Upper lobe of right lung (tissue), 1 donor: ENCODE measurements at regions not wholly inside any gene's neighbourhood (a gene's known extent, or its start where the extent isn't known, plus 50 kb on each side); places are given as distances from the start of the nearest gene placed in this dataset.

Experiments
- ATAC-seq: fragments of 200-7000 bp; cut with Tn5 transposase; one replicate; pipeline ENCODE4 v1.9.1; 2020; ENCODE audit warnings: mild to moderate bottlenecking, moderate library complexity
- DNase-seq: peaks from one replicate; pipeline ENCODE4 v3.0.0-alpha.2; 2020
- H3K27ac ChIP-seq: fragments of 200-600 bp; one replicate; pipeline ENCODE4 v1.8.0; 2022
- H3K27me3 ChIP-seq: fragments of 200-600 bp; one replicate; pipeline ENCODE4 v1.8.0; 2022; ENCODE audit warnings: mild to moderate bottlenecking
- H3K36me3 ChIP-seq: fragments of 200-600 bp; one replicate; pipeline ENCODE4 v1.8.0; 2022
- H3K4me1 ChIP-seq: fragments of 200-600 bp; one replicate; pipeline ENCODE4 v1.8.0; 2022
- H3K4me3 ChIP-seq: fragments of 200-600 bp; one replicate; pipeline ENCODE4 v1.8.0; 2022; ENCODE audit warnings: mild to moderate bottlenecking
- H3K9me3 ChIP-seq: fragments of 200-600 bp; one replicate; pipeline ENCODE4 v1.8.0; 2022
- CTCF ChIP-seq: fragments of 200-600 bp; IDR thresholded peaks from one replicate; pipeline ENCODE4 v1.8.0; 2022; ENCODE audit warnings: antibody characterized with exemption
- intact Hi-C: fragments of 100-400 bp; cut with DNase I; formaldehyde crosslinking; loops from one replicate; pipeline ENCODE4 v1.11.0; 2022
- donor health status: DM: no; HTN: yes; CAD: no; lungs with severe emphysema.

GRCh38 chr20:52585333-52585732 is 386.8 kb upstream of the TSHZ2 start:
- no peak for DNase-seq
- Histone ChIP-seq H3K27ac (no peak overlapping the region), H3K36me3 (no peaks in the 10 kb centered on the region), H3K4me3 (no peak overlapping the region), H3K9me3 (no peaks in the 10 kb centered on the region), H3K27me3 (no peaks in the 10 kb centered on the region), H3K4me1 (no peaks in the 10 kb centered on the region)
- intact Hi-C loops: no loop called here
- no peak for ATAC-seq
- TF ChIP-seq CTCF: no peak

- Histone ChIP-seq H3K36me3 (no peaks in the 10 kb centered on the region), H3K27ac (no peak overlapping the region), H3K4me3 (no peak overlapping the region), H3K4me1 (no peaks in the 10 kb centered on the region), H3K27me3 (no peaks in the 10 kb centered on the region), H3K9me3 (no peaks in the 10 kb centered on the region)
- TF ChIP-seq CTCF: no peak
- intact Hi-C loops: no loop called here
- no peak for DNase-seq
- ATAC-seq: no peak
Observed at GRCh38 chr20:52578559-52578958, 387.0 kb upstream of the ZFP64 start.

- intact Hi-C loops: no loop called here
- H3K4me1 ChIP-seq: no peaks in the 10 kb centered on the region
- no peaks in the 10 kb centered on the region for H3K9me3 ChIP-seq
- ATAC-seq (no peak), DNase-seq (no peak)
- H3K4me3 ChIP-seq: no peak overlapping the region
- no peak overlapping the region for H3K27ac ChIP-seq
- H3K36me3 ChIP-seq: no peaks in the 10 kb centered on the region
- H3K27me3 ChIP-seq: no peaks in the 10 kb centered on the region
- TF ChIP-seq CTCF: no peak
Observed at GRCh38 chr20:52577696-52578095, 386.1 kb upstream of the ZFP64 start.

- no peaks in the 10 kb centered on the region for H3K4me1 ChIP-seq
- no peak for DNase-seq
- intact Hi-C loops: no loop called here
- H3K9me3 ChIP-seq: no peaks in the 10 kb centered on the region
- no peak for TF ChIP-seq CTCF
- no peaks in the 10 kb centered on the region for H3K36me3 ChIP-seq
- no peak for ATAC-seq
- H3K27ac ChIP-seq: no peak overlapping the region
- no peaks in the 10 kb centered on the region for H3K27me3 ChIP-seq
- no peak overlapping the region for H3K4me3 ChIP-seq
Observed at GRCh38 chr20:52572687-52573086, 381.1 kb upstream of the ZFP64 start.

GRCh38 chr20:52569201-52569600 is 377.6 kb upstream of the ZFP64 start:
- Histone ChIP-seq H3K36me3 (no peaks in the 10 kb centered on the region), H3K4me1 (no peaks in the 10 kb centered on the region), H3K9me3 (no peaks in the 10 kb centered on the region), H3K27ac (no peak overlapping the region), H3K4me3 (no peak overlapping the region), H3K27me3 (no peaks in the 10 kb centered on the region)
- intact Hi-C loops: no loop called here
- DNase-seq (no peak), ATAC-seq (no peak)
- TF ChIP-seq CTCF: no peak

GRCh38 chr20:52565614-52566013 is 374.0 kb upstream of the ZFP64 start:
- no peaks in the 10 kb centered on the region for H3K9me3 ChIP-seq
- intact Hi-C loops: no loop called here
- ATAC-seq: no peak
- no peaks in the 10 kb centered on the region for H3K36me3 ChIP-seq
- no peak for DNase-seq
- no peak overlapping the region for H3K4me3 ChIP-seq
- no peaks in the 10 kb centered on the region for H3K4me1 ChIP-seq
- TF ChIP-seq CTCF: no peak
- H3K27me3 ChIP-seq: no peaks in the 10 kb centered on the region
- H3K27ac ChIP-seq: no peak overlapping the region
